Nephron (organoid): ENCODE measurements at regions not wholly inside any gene's neighbourhood (a gene's known extent, or its start where the extent isn't known, plus 50 kb on each side); places are given as distances from the start of the nearest gene placed in this dataset.

ENCODE experiments used
- H3K27ac Mint-ChIP-seq, 3 experiments: 2 replicates each; pipeline ENCODE4 v1.8.0; 2020; ENCODE audit warnings: mixed read lengths in 3 of 3, mild to moderate bottlenecking in 2 of 3, moderate library complexity in 1 of 3
- H3K27me3 Mint-ChIP-seq: 2 replicates; pipeline ENCODE4 v1.8.0; 2021; ENCODE audit warnings: low read depth, mild to moderate bottlenecking, moderate library complexity, mixed read lengths
- H3K36me3 Mint-ChIP-seq: 2 replicates; pipeline ENCODE4 v1.8.0; 2020; ENCODE audit warnings: low read depth, mixed read lengths
- H3K4me1 Mint-ChIP-seq: 2 replicates; pipeline ENCODE4 v1.8.0; 2020; ENCODE audit warnings: mixed read lengths
- H3K4me3 Mint-ChIP-seq, 3 experiments: 2 replicates each; pipeline ENCODE4 v1.8.0; 2020; ENCODE audit warnings: mild to moderate bottlenecking in 3 of 3, mixed read lengths in 3 of 3, moderate library complexity in 2 of 3
- H3K9me3 Mint-ChIP-seq: 2 replicates; pipeline ENCODE4 v1.8.0; 2020; ENCODE audit warnings: mixed read lengths
- TF ChIP-seq, protein P1 (sequence below), 3 experiments: fragments of 200-600 bp; sonication (generic); IDR thresholded peaks; one replicate each; pipeline ENCODE4 v1.5.0; 2021; ENCODE audit warnings: antibody characterized with exemption in 3 of 3; ENCODE audit not compliant: unreplicated experiment in 3 of 3

DNA sequence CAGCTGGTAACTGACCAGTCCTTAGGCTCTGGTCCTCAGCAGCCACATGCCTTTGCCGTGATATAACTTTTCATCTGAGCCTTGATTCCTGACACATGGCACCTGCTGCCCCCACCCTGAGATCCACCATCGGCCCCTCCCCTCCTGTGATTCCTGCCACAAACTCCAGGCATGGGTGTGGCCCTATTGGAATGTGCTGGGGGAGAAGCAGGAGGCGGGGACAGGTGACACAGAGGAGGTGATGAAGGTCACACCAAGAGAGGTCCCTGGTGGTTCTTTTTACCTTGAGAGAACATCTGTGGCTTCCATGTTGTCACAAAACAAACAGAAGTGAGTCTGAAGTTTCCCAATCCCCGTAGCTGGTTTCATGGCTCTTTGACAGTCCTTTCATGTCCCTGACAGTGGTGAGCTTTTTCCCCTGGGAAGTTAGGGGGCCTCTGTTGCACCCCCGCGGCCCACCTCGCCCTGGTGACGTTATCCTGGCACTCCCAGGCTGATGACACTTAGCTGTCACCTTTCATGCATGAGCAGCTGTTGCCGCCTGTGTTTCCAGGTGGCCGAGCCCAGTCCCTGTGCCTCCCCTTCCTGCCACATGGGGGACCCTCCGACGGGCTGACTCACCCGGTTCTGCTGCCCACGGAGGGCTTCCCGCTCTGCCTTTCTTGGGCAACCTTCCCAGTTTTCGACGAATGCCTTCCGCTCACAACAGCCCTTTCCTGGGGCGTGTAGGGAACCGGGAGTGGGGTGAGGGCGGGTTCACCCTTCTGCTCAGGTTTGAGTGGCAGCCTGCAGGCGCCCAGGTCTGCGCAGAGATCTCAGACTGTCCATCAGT is 66.3 kb upstream of the GLI2 start:
- no peak overlapping the region for H3K27ac Mint-ChIP-seq
- peaks cover 65% of the 10 kb centered on the region for H3K27me3 Mint-ChIP-seq
- peaks cover 43% of the 10 kb centered on the region for H3K9me3 Mint-ChIP-seq
- TF ChIP-seq, protein P1, sequence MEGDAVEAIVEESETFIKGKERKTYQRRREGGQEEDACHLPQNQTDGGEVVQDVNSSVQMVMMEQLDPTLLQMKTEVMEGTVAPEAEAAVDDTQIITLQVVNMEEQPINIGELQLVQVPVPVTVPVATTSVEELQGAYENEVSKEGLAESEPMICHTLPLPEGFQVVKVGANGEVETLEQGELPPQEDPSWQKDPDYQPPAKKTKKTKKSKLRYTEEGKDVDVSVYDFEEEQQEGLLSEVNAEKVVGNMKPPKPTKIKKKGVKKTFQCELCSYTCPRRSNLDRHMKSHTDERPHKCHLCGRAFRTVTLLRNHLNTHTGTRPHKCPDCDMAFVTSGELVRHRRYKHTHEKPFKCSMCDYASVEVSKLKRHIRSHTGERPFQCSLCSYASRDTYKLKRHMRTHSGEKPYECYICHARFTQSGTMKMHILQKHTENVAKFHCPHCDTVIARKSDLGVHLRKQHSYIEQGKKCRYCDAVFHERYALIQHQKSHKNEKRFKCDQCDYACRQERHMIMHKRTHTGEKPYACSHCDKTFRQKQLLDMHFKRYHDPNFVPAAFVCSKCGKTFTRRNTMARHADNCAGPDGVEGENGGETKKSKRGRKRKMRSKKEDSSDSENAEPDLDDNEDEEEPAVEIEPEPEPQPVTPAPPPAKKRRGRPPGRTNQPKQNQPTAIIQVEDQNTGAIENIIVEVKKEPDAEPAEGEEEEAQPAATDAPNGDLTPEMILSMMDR (IDR thresholded peaks at IDR 0.05; ENCODE audit: unreplicated experiment in 3 of 3) = peak; percentile 26 to 48 (median 31)
- H3K4me1 Mint-ChIP-seq = no peaks in the 10 kb centered on the region
- no peak overlapping the region for H3K4me3 Mint-ChIP-seq
- peaks cover 3% of the 10 kb centered on the region for H3K36me3 Mint-ChIP-seq

- TF ChIP-seq, protein P1 (IDR thresholded peaks at IDR 0.05; ENCODE audit: unreplicated experiment in 3 of 3) = no peak
- Mint-ChIP-seq H3K27ac (no peak overlapping the region), H3K9me3 (peaks cover 37% of the 10 kb centered on the region), H3K4me3 (no peak overlapping the region), H3K36me3 (peaks cover 3% of the 10 kb centered on the region), H3K4me1 (no peaks in the 10 kb centered on the region), H3K27me3 (peaks cover 67% of the 10 kb centered on the region)
These were observed 65.7 kb upstream of the GLI2 start for GRCh38 chr2:120669971-120670370.

- Mint-ChIP-seq H3K36me3 (peaks cover 3% of the 10 kb centered on the region), H3K27ac (no peak overlapping the region)
These were observed 65.3 kb upstream of the GLI2 start for GRCh38 chr2:120670371-120670770.

DNA sequence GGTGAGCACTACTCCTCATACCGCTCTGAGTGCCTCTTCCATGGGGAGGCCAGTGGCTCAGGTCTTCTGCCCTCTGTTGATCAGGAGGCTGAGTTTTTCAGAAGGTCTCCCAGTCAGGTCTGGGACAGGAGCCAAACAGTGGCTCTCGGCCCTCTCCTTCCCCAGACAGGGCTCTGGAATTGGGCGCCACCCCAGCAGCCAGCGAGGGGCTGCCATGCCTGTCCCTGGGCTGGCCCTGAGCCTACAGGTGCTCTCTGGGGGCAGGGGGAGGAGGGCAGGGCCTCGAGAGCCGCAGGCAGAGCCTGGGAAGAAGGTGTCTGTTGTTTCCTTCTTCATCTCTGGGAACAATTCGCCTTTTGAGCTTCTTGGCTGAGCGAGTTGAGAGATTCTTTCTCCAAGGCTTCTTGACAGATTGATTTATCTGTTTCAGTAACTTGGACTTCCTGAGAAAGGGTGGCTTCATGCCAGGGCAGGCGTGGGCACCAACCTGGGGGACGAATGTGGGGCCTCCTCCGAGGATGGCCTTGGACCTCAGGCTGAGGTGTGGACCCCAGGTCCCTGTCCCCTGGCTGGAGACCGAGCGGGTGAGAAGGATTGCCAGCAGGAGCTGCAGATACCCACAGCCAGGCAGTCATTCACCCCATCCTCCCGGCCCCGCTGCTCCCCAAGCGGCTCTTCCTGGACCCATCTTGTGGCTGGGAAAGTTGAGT is 64.7 kb upstream of the GLI2 start:
- Mint-ChIP-seq H3K27ac (no peak overlapping the region), H3K9me3 (peaks cover 28% of the 10 kb centered on the region), H3K4me1 (no peaks in the 10 kb centered on the region), H3K4me3 (no peak overlapping the region), H3K36me3 (peaks cover 3% of the 10 kb centered on the region), H3K27me3 (peaks cover 70% of the 10 kb centered on the region)
- TF ChIP-seq, protein P1 (IDR thresholded peaks at IDR 0.05; ENCODE audit: unreplicated experiment in 3 of 3) = no peak

More at GRCh38 chr2:120670371-120670770, 65.3 kb upstream of the GLI2 start:
- Mint-ChIP-seq H3K27me3 (peaks cover 64% of the 10 kb centered on the region), H3K9me3 (peaks cover 33% of the 10 kb centered on the region), H3K4me1 (no peaks in the 10 kb centered on the region), H3K4me3 (no peak overlapping the region)
- TF ChIP-seq, protein P1 (IDR thresholded peaks at IDR 0.05; ENCODE audit: unreplicated experiment in 3 of 3) = no peak

GRCh38 chr2:120672526-120673204 is 63.0 kb upstream of the GLI2 start:
- Mint-ChIP-seq H3K27me3 (peaks cover 80% of the 10 kb centered on the region), H3K27ac (no peak overlapping the region), H3K36me3 (no peaks in the 10 kb centered on the region), H3K4me1 (peaks cover 1% of the 10 kb centered on the region), H3K9me3 (peaks cover 17% of the 10 kb centered on the region), H3K4me3 (no peak overlapping the region)
- TF ChIP-seq, protein P1 (IDR thresholded peaks at IDR 0.05; ENCODE audit: unreplicated experiment in 3 of 3) = no peak
